ENCODE measurements at regions not wholly inside any gene's neighbourhood (a gene's known extent, or its start where the extent isn't known, plus 50 kb on each side); places are given as distances from the start of the nearest gene placed in this dataset.

GRCh38 chr5:135271533-135272310 is 127.3 kb downstream of the MACROH2A1 start:
- no peak for TF ChIP-seq EZH2phosphoT487 (IDR thresholded peaks at IDR 0.05; ENCODE audit: borderline replicate concordance, low read depth)
- TF ChIP-seq SMC3 (IDR thresholded peaks at IDR 0.05; ENCODE audit: low read depth, low read length), result no peak
- TF ChIP-seq, protein P1, sequence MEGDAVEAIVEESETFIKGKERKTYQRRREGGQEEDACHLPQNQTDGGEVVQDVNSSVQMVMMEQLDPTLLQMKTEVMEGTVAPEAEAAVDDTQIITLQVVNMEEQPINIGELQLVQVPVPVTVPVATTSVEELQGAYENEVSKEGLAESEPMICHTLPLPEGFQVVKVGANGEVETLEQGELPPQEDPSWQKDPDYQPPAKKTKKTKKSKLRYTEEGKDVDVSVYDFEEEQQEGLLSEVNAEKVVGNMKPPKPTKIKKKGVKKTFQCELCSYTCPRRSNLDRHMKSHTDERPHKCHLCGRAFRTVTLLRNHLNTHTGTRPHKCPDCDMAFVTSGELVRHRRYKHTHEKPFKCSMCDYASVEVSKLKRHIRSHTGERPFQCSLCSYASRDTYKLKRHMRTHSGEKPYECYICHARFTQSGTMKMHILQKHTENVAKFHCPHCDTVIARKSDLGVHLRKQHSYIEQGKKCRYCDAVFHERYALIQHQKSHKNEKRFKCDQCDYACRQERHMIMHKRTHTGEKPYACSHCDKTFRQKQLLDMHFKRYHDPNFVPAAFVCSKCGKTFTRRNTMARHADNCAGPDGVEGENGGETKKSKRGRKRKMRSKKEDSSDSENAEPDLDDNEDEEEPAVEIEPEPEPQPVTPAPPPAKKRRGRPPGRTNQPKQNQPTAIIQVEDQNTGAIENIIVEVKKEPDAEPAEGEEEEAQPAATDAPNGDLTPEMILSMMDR (IDR thresholded peaks at IDR 0.05), result no peak
